ENCODE measurements at regions not wholly inside any gene's neighbourhood (a gene's known extent, or its start where the extent isn't known, plus 50 kb on each side); places are given as distances from the start of the nearest gene placed in this dataset.

DNA sequence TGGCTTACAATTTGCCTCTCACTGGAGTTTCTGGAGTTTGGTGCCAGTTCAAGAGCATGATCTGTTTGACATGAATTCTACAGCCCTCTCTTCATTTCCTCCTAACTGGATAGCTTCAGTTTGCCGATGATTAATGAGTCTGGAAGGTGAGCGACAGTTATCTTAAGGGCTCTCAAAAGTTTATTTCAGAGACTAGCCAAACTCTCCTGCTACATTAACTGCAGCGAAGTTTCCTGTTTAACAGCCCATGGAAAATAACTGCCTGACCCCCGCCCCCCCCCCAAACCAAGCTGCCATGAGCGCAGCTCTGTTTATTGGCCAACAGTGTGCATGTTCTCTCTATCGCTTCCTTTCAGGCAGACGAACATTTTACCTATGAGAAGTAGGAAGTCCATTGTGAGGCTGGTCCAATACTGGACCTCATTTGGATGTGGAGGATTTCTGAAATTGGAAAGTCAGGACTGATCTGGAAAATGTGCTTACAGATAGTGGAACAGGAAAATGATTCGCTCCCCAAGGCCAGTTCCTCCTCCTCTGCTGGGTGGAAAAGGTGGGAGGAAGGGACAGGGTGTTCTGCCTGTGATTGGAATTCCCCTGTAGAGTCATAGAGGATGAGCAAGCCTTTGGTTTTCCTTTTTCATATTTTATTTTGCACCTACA, 522.2 kb upstream of the JAG1 start:
- H2AFZ ChIP-seq (ENCODE audit: low read depth, low read length, poor library complexity, severe bottlenecking) = no peak overlapping the region
- H3K4me2 ChIP-seq (ENCODE audit: low read length) = no peak overlapping the region
- intact Hi-C loops (cut with micrococcal nuclease) = no loop called here
- no peak for ATAC-seq
- H3K4me3 ChIP-seq (replicated peaks in 1 of 2; ENCODE audit: low read depth in 1 of 2, low read length in 2 of 2) = no peak overlapping the region
- H3K27me3 ChIP-seq (ENCODE audit: insufficient read depth, low read length) = no peaks in the 10 kb centered on the region
- no peaks in the 10 kb centered on the region for H3K79me2 ChIP-seq (ENCODE audit: insufficient read depth, low read length)
- no TSS peak for BruUV-seq (replicated peaks)
- H3K4me1 ChIP-seq (ENCODE audit: control insufficient read depth in 1 of 2, insufficient read depth in 2 of 2, low read length in 2 of 2) = peaks cover 0 to 4% of the 10 kb centered on the region in 2 experiments; a peak in 1 of 4 replicates
- no peaks in the 10 kb centered on the region for H3K9me2 ChIP-seq (ENCODE audit: insufficient read depth)
- RAD21 ChIA-PET (ENCODE audit: low non-redundant PET in 1 of 2, low total read pairs in 2 of 2, uncharacterized antibody in 2 of 2, unreplicated experiment in 2 of 2) = interaction anchor here in 1 of 2 experiments (0.7 kb wide), 1 partner anchor 57 kb away, joined by 3 read pairs; no protein-coding TSS in a partner anchor
- POLR2A ChIA-PET = no interaction called here
- no peaks in the 10 kb centered on the region for H3K36me3 ChIP-seq (ENCODE audit: control insufficient read depth in 1 of 2, insufficient read depth in 2 of 2, low read length in 2 of 2)
- H3K9ac ChIP-seq (ENCODE audit: low read length) = no peak overlapping the region
- H3K27ac ChIP-seq (ENCODE audit: low read depth, low read length) = no peak overlapping the region
- CTCF ChIA-PET = interaction anchor here (1.7 to 1.9 kb wide), 2 partner anchors 10 to 17 kb away, joined by 4 to 7 read pairs; no protein-coding TSS in a partner anchor
- TF ChIP-seq, protein P1, sequence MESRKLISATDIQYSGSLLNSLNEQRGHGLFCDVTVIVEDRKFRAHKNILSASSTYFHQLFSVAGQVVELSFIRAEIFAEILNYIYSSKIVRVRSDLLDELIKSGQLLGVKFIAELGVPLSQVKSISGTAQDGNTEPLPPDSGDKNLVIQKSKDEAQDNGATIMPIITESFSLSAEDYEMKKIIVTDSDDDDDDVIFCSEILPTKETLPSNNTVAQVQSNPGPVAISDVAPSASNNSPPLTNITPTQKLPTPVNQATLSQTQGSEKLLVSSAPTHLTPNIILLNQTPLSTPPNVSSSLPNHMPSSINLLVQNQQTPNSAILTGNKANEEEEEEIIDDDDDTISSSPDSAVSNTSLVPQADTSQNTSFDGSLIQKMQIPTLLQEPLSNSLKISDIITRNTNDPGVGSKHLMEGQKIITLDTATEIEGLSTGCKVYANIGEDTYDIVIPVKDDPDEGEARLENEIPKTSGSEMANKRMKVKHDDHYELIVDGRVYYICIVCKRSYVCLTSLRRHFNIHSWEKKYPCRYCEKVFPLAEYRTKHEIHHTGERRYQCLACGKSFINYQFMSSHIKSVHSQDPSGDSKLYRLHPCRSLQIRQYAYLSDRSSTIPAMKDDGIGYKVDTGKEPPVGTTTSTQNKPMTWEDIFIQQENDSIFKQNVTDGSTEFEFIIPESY (IDR thresholded peaks at IDR 0.05; ENCODE audit: extremely low read depth, insufficient replicate concordance, low read length) = no peak
- no peak for TF ChIP-seq SRF (IDR thresholded peaks at IDR 0.05; ENCODE audit: low read depth)
- no peak for TF ChIP-seq YY1 (IDR thresholded peaks at IDR 0.05; ENCODE audit: extremely low read depth, insufficient replicate concordance, low read depth, low read length)
- TF ChIP-seq, protein P2, sequence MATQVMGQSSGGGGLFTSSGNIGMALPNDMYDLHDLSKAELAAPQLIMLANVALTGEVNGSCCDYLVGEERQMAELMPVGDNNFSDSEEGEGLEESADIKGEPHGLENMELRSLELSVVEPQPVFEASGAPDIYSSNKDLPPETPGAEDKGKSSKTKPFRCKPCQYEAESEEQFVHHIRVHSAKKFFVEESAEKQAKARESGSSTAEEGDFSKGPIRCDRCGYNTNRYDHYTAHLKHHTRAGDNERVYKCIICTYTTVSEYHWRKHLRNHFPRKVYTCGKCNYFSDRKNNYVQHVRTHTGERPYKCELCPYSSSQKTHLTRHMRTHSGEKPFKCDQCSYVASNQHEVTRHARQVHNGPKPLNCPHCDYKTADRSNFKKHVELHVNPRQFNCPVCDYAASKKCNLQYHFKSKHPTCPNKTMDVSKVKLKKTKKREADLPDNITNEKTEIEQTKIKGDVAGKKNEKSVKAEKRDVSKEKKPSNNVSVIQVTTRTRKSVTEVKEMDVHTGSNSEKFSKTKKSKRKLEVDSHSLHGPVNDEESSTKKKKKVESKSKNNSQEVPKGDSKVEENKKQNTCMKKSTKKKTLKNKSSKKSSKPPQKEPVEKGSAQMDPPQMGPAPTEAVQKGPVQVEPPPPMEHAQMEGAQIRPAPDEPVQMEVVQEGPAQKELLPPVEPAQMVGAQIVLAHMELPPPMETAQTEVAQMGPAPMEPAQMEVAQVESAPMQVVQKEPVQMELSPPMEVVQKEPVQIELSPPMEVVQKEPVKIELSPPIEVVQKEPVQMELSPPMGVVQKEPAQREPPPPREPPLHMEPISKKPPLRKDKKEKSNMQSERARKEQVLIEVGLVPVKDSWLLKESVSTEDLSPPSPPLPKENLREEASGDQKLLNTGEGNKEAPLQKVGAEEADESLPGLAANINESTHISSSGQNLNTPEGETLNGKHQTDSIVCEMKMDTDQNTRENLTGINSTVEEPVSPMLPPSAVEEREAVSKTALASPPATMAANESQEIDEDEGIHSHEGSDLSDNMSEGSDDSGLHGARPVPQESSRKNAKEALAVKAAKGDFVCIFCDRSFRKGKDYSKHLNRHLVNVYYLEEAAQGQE (IDR thresholded peaks at IDR 0.05; ENCODE audit: low read depth) = no peak
- no peak for TF ChIP-seq TCF7L2 (IDR thresholded peaks at IDR 0.05; ENCODE audit: borderline replicate concordance, extremely low read depth, insufficient read depth, insufficient read length)
- no peak for TF ChIP-seq CEBPB (IDR thresholded peaks at IDR 0.05; ENCODE audit: low read depth)
- TF ChIP-seq, protein P3, sequence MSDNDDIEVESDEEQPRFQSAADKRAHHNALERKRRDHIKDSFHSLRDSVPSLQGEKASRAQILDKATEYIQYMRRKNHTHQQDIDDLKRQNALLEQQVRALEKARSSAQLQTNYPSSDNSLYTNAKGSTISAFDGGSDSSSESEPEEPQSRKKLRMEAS (IDR thresholded peaks at IDR 0.05) = no peak
- no peaks in the 10 kb centered on the region for H3K9me3 ChIP-seq (ENCODE audit: control insufficient read depth in 1 of 2, insufficient read depth in 1 of 2, low read depth in 1 of 2, low read length in 2 of 2)
- DNase-seq (ENCODE audit: low read depth, low spot score) = no peak
- no peaks in the 10 kb centered on the region for H4K20me1 ChIP-seq (ENCODE audit: insufficient read depth)
